22Rv1 (cell line): ENCODE measurements at regions not wholly inside any gene's neighbourhood (a gene's known extent, or its start where the extent isn't known, plus 50 kb on each side); places are given as distances from the start of the nearest gene placed in this dataset.

ENCODE experiments used
- CTCF ChIP-seq: fragments of 450-650 bp; IDR thresholded peaks from 2 replicates; pipeline ENCODE4 v1.5.1; 2017; ENCODE audit warnings: mild to moderate bottlenecking
- ZFX ChIP-seq: fragments of 450-650 bp; IDR thresholded peaks from 2 replicates; pipeline ENCODE4 v1.6.1; 2017; ENCODE audit warnings: antibody characterized with exemption, borderline replicate concordance

GRCh38 chr9:82895822-82896110, 167.2 kb downstream of the RASEF start:
- TF ChIP-seq CTCF: no peak
- TF ChIP-seq ZFX: no peak
